Right cardiac atrium (tissue), 5 donors: ENCODE measurements at regions not wholly inside any gene's neighbourhood (a gene's known extent, or its start where the extent isn't known, plus 50 kb on each side); places are given as distances from the start of the nearest gene placed in this dataset.

ENCODE experiments used
- ATAC-seq, 2 donors: fragments of 200-7000 bp; cut with Tn5 transposase; one replicate each; pipeline versions ENCODE4 v1.8.0 to v1.9.1; 2020; ENCODE audit warnings: moderate library complexity in 2 of 2, mild to moderate bottlenecking in 1 of 2
- DNase-seq, 3 donors: peaks; one replicate each; pipeline ENCODE4 v3.0.0-alpha.2; 2020
- H3K27ac ChIP-seq: one replicate; pipeline ENCODE4 v1.5.1; 2013; ENCODE audit warnings: mild to moderate bottlenecking, low read length, control low read depth, moderate library complexity
- H3K27me3 ChIP-seq: one replicate; pipeline ENCODE4 v1.6.1; 2013; ENCODE audit not compliant: control insufficient read depth, insufficient read depth
- H3K4me1 ChIP-seq: one replicate; pipeline ENCODE4 v1.6.1; 2013; ENCODE audit warnings: low read length; ENCODE audit not compliant: control insufficient read depth, insufficient read depth
- H3K4me3 ChIP-seq: one replicate; pipeline ENCODE4 v1.5.1; 2013; ENCODE audit warnings: low read length, control low read depth
- H3K9me3 ChIP-seq: one replicate; pipeline ENCODE4 v1.6.1; 2013; ENCODE audit warnings: low read length; ENCODE audit not compliant: control insufficient read depth
- WGBS: extraction: QIAGEN DNeasy Blood & Tissue Kit; methylation state at CpG from one replicate; pipeline ENCODE4 v1.1.7; 2013; 5-methylcytosine and 5-hydroxymethylcytosine counted together
- intact Hi-C, 4 donors: fragments of 100-400 bp; cut with DNase I; formaldehyde crosslinking; loops; one replicate each; pipeline versions ENCODE4 v1.11.0 to v1.14.0; 2022 to 2023
- donor health status: healthy with polysubstance abuse.
- donor health status: DM: no; HTN: yes; CAD: no.
- donor health status: DM: no; HTN: no; CAD: no.
- donor health status: DM: no; HTN: yes; CAD: no; lungs with severe emphysema.
- donor health status: DM: yes; HTN: yes; CAD: no.

DNA sequence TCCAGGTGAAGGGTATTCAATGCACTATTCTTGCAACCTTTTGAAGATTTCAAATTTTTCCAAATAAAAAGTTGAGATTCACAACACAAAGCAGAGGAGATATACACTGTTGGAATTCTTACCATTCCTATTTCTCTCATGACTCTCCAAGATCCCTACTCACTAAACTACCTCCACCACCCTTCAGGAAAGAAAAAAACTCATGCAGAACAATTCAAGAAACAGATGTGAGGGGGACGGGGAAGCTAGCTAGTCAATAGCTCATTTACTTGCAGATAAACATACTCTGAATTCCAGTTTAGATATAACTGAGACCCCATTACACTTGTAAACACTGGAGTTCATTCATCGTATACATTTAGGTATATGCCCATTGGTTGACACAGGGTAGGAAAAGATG lies 90.0 kb upstream of the SERP2 start:
- no peaks in the 10 kb centered on the region for H3K27me3 ChIP-seq
- WGBS = 62% methylated on average over 2 of the region's 2 CpGs
- DNase-seq (no peak), ATAC-seq (no peak)
- intact Hi-C loops = no loop called here
- no peaks in the 10 kb centered on the region for H3K9me3 ChIP-seq
- no peak overlapping the region for H3K27ac ChIP-seq
- peaks cover under 1% of the 10 kb centered on the region for H3K4me1 ChIP-seq
- H3K4me3 ChIP-seq = no peak overlapping the region

DNA sequence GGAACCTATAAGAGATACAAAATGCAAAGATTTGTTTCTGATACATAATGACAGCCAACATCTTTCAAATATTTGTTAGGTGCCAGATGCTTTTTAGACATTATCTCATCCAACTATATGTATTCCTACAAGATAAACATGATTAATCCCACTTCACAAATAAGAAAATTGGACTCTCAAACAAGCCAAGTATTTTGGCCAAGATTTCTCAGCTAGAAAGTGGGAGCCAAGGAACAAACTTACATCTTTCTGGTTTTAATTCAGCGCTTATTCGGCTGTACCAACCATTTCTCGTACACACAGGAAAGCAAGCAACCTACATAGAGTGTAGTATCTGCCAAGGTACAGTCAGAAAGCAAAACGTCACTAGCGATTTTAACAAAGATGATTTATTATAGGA lies 85.7 kb upstream of the SERP2 start:
- Histone ChIP-seq H3K27me3 (no peaks in the 10 kb centered on the region), H3K9me3 (no peaks in the 10 kb centered on the region), H3K27ac (no peak overlapping the region), H3K4me1 (no peaks in the 10 kb centered on the region), H3K4me3 (no peak overlapping the region)
- intact Hi-C loops = no loop called here
- DNase-seq (no peak), ATAC-seq (no peak)
- 64% methylated on average over 5 of the region's 5 CpGs for WGBS

DNA sequence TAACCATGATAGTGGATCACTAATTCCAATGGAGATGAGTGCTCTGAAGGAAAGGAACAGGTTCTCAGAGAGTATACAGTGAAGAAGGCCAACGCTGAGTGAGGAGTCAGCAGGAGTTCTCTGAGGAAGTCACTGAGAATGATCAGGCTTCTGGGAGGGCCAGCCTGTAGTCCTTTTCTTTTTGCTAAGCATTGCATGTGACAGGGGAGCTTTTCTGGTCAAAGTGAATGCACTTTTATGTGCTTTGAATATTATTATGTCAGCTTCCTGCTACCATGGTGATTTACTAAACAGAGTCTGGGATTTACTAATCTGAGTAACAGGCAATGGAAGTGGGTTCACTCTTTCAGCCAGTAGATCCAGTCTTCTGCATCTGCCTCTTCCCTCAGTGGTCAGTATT lies 81.1 kb upstream of the SERP2 start:
- H3K4me1 ChIP-seq = peaks cover 3% of the 10 kb centered on the region
- WGBS = 74% methylated on average over 1 of the region's 1 CpG
- DNase-seq (no peak), ATAC-seq (peak in 1 of 2 donors; percentile 12)
- H3K4me3 ChIP-seq = no peak overlapping the region
- intact Hi-C loops = no loop called here
- no peak overlapping the region for H3K27ac ChIP-seq
- no peaks in the 10 kb centered on the region for H3K27me3 ChIP-seq
- no peaks in the 10 kb centered on the region for H3K9me3 ChIP-seq

DNA sequence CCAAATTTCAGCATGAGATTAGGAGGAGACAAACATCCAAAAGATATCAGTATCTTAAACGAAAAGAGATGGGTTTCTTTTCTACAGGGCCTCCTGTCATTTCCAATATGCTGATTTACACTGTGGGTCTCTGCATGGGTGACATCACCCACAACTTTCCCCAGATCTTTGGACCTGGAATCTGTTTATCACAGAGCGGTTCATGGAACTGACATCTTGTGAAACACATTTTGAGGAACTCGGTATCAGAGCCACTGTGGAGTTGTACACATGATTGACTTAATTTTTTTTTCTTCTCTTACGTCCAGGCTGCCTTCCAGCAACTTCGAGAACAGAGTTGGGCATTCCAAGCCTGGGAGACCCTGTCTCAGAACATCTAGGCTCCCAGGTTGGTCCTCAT lies 80.2 kb upstream of the SERP2 start:
- no peaks in the 10 kb centered on the region for H3K27me3 ChIP-seq
- H3K4me1 ChIP-seq = peaks cover 3% of the 10 kb centered on the region
- no peak overlapping the region for H3K4me3 ChIP-seq
- WGBS = 71% methylated on average over 5 of the region's 5 CpGs
- no peaks in the 10 kb centered on the region for H3K9me3 ChIP-seq
- H3K27ac ChIP-seq = peak overlapping the region; percentile 42
- intact Hi-C loops = no loop called here
- no peak for DNase-seq
- ATAC-seq = peak in 1 of 2 donors; percentile 8

DNA sequence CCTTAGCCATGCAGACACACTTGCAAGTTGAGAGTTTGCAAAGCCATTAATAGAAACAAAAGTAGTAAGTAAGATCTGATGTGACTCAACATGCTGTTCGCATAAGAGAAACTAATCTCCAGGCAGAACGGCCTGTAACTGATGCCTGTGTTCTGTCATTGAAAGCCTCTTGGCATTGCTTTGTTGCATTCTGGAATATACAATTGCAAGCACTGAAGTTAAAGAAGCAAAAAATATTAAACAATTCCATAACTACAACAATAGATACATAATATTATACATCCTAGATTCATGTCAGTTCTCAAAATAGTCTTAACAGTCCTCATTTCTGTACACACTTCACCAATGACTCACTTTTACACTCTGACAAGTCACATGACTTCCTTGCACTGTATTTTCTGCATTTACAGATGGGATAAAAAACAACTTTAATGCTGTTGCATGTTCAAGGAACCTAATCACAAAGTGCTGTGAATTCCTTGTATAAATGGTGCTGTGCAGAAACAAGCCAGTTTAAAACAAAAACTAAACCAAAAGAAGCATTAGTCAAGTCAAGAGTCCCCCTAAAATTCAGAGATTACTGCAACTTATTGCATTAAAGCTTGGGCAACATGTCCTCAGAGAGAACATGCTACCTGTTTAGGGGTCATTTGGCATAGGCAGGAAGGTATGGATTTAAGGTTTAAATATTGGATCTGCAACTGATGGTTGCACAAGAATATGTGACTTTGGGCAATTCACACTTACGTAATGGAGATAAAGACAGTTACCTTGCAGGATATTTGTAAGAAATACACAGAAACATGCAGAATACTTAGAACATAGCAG lies 79.5 kb upstream of the SERP2 start:
- ATAC-seq (peak; percentile 36 to 43), DNase-seq (no peak)
- Histone ChIP-seq H3K27me3 (no peaks in the 10 kb centered on the region), H3K27ac (peak overlapping the region; percentile 42), H3K4me3 (no peak overlapping the region), H3K4me1 (peaks cover 3% of the 10 kb centered on the region), H3K9me3 (no peaks in the 10 kb centered on the region)
- intact Hi-C loops = no loop called here
- WGBS = 47% methylated on average over 3 of the region's 3 CpGs

DNA sequence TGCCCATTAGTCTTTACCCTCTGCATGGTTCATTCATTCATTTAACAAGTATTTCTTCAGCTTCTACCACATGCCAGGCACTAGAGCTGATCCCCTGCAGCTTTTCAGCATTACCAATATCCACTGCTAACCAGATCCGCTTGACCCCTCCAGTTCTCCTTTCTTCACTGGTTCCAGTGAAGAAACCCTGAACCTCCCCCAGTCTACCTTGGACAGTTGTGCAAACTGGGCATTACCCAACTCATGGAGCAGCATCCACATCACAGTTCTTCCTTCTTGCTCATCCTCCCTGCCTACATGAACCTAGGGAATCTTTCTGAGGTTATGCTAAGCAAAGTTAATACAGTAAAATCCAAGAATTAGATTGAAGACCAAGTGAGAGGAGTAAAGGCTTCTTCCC lies 78.7 kb upstream of the SERP2 start:
- intact Hi-C loops = no loop called here
- WGBS = 96% methylated on average over 1 of the region's 1 CpG
- no peak overlapping the region for H3K27ac ChIP-seq

DNA sequence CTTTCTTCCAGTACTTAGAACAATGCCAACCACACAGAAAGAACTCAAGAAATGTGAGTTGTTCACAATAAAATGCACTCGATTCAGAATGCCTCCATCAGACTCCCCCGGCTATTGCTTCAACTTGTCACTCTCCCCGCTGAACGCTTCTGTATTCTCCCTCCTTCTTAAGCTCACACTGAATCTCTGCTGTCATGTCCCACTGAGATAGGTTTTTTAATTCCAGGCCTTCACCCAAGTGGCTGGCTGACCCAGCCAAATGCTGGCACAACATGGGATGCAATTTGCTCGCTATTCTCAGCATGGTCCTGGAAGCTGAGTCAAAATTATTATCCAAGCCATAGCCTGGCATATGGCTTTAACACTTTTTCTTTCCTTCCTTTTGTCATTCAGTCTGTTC lies 76.8 kb upstream of the SERP2 start:
- Histone ChIP-seq H3K4me3 (no peak overlapping the region), H3K9me3 (no peaks in the 10 kb centered on the region), H3K27ac (no peak overlapping the region), H3K4me1 (peaks cover 9% of the 10 kb centered on the region), H3K27me3 (no peaks in the 10 kb centered on the region)
- DNase-seq = no peak
- WGBS = 69% methylated on average over 5 of the region's 5 CpGs
- peak; percentile 11 to 32 for ATAC-seq
- intact Hi-C loops = no loop called here

More for the DNA sequence above, 78.7 kb upstream of the SERP2 start:
- H3K4me3 ChIP-seq = no peak overlapping the region
- no peaks in the 10 kb centered on the region for H3K9me3 ChIP-seq
- no peaks in the 10 kb centered on the region for H3K27me3 ChIP-seq
- DNase-seq (no peak), ATAC-seq (no peak)
- peaks cover 3% of the 10 kb centered on the region for H3K4me1 ChIP-seq

DNA sequence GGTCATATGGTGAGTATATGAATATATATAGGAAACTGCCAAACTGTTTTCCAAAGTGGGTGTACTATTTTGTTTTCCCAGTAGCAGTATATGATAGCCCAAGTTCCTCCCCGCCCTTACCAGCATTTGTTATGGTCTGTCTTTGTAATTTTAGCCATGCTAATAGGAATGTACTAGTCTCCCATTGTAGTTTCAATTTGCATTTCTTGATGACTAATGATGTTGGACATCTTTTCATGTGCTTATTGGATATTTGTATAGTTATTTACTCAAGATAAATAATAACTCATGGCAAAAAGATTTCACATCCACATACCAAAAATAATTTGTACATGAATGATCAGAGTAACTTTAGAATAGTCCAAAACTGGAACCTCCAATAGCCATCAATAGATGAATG lies 75.3 kb upstream of the SERP2 start:
- Histone ChIP-seq H3K4me1 (peaks cover 9% of the 10 kb centered on the region), H3K4me3 (no peak overlapping the region), H3K27ac (no peak overlapping the region), H3K9me3 (no peaks in the 10 kb centered on the region), H3K27me3 (no peaks in the 10 kb centered on the region)
- no peak for DNase-seq
- no peak for ATAC-seq
- intact Hi-C loops = no loop called here
- WGBS = 100% methylated on average over 1 of the region's 1 CpG

DNA sequence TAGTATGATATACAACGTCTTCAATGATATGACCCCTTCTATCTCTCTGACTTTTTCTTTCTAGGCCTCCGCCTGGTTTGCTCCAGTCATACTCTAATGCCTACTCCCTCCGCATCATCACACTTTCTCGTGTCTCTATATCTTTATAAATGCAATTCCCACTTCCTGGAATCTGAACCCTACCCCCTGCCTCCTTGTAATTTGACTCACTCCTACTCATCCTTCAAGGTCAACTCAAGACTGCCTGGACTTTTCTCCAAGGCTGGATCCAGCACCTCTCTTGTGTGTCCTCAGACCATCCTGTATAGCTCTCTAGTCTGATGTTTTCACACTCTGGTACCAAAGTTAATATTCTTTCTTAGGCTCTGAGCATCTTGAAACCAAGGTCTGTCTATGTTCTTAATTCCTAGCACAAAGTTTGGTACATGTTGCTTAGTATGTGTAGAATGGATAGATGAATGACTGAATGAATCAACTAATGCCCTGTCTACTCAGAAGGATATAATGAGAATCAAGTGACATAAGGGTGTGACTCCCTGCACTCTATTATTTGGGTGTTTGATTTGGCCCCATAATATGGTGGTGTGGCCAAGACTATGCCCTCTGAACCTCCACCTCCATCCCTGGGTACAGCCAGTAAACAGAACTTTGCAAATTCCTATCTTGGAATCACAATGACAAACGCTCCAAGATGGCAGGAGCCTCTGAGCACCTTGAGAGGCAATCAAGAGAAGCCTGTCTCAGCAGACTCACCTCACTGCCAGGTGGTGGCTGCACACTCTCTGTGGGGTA lies 74.3 kb upstream of the SERP2 start:
- ATAC-seq (no peak), DNase-seq (no peak)
- H3K27ac ChIP-seq = no peak overlapping the region
- H3K9me3 ChIP-seq = no peaks in the 10 kb centered on the region
- peaks cover 9% of the 10 kb centered on the region for H3K4me1 ChIP-seq
- H3K27me3 ChIP-seq = no peaks in the 10 kb centered on the region
- 88% methylated on average over 5 of the region's 5 CpGs for WGBS
- intact Hi-C loops = no loop called here
- H3K4me3 ChIP-seq = no peak overlapping the region

DNA sequence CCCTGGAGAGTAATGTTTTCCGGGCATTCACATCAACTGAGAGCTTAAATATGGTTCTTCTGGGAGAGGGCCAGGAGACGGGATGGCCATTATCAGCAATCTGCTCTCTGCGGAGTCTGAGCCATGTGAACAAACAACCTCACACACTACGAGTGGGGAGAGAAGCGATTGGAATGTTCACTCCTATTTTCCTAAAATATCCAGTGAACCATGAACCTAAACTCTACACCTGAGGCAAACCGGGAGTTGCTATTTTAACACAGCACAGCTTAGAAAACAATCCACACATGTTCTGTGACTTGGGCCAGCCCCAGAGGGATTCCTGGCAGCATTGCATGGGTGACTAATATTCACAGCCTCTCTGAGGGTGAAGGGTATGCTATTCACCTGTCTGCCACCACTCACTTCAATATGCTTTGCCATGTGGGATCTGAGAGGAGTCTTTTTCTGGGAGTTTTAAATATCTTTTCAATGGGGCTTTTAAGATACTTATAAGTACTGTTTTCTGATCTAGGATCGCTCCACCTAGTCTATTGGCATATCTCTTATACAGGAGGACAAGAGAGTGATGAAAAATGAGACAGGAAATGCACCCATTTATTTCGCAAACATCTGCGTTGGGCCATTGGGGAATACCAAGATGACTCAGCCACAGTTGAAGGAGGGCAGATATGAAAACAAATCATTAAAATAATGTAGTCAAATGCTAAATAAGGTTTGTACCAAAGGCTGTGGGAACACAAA lies 72.6 kb upstream of the SERP2 start:
- intact Hi-C loops = loop anchor here in 1 of 4 donors (10.0 kb wide), 3 partner anchors 74 to 246 kb away; partner anchors contain the start of gene SERP2
- peak overlapping the region; percentile 44 for H3K27ac ChIP-seq
- 26% methylated on average over 9 of the region's 9 CpGs for WGBS
- peak; percentile 28 to 54 (median 53) for DNase-seq
- no peaks in the 10 kb centered on the region for H3K27me3 ChIP-seq
- no peaks in the 10 kb centered on the region for H3K9me3 ChIP-seq
- H3K4me3 ChIP-seq = no peak overlapping the region
- H3K4me1 ChIP-seq = peaks cover 9% of the 10 kb centered on the region
- peak; percentile 76 to 84 for ATAC-seq

DNA sequence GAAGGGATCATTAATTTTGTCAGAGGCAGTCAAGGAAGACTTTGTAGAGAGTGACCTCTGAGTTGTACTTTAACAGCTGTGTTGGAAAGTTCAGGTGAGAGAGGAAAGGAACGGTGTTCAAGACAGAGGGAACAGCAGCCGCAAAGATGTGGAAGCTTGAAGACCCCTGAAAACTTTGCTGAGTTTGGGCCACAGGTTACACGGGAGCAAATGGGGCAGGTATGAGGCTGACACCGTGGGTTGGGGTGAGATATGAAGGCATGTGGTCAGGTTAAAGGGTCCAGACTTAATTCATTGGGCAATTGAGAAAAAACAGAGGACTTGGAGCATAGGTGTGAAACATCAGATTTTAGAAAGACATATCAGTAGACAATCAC lies 72.0 kb upstream of the SERP2 start:
- no peak for ATAC-seq
- no peak for DNase-seq
- no peaks in the 10 kb centered on the region for H3K27me3 ChIP-seq
- no peak overlapping the region for H3K27ac ChIP-seq
- H3K4me1 ChIP-seq = peaks cover 9% of the 10 kb centered on the region
- 79% methylated on average over 4 of the region's 4 CpGs for WGBS
- no peak overlapping the region for H3K4me3 ChIP-seq
- H3K9me3 ChIP-seq = no peaks in the 10 kb centered on the region
- intact Hi-C loops = loop anchor here in 1 of 4 donors (10.0 kb wide), 3 partner anchors 73 to 247 kb away; partner anchors contain the start of gene SERP2
